Fibroblast of skin of scalp (primary cell): ENCODE measurements at regions not wholly inside any gene's neighbourhood (a gene's known extent, or its start where the extent isn't known, plus 50 kb on each side); places are given as distances from the start of the nearest gene placed in this dataset.
A peak's percentile ranks its signal among the peaks of the same experiment; 100 is the strongest.

Experiments
- DNase-seq: peaks from one replicate; pipeline ENCODE4 v3.0.0-alpha.2; 2013

- no peak for DNase-seq
Observed at GRCh38 chr11:80916173-80916798, 1475.5 kb upstream of the TENM4 start.

- DNase-seq, result no peak
Observed at GRCh38 chr11:80914311-80914710, 1473.5 kb upstream of the TENM4 start.

- no peak for DNase-seq
Observed at GRCh38 chr11:80911666-80912065, 1470.8 kb upstream of the TENM4 start.

GRCh38 chr11:80900265-80900664, 1459.4 kb upstream of the TENM4 start:
- no peak for DNase-seq

DNA sequence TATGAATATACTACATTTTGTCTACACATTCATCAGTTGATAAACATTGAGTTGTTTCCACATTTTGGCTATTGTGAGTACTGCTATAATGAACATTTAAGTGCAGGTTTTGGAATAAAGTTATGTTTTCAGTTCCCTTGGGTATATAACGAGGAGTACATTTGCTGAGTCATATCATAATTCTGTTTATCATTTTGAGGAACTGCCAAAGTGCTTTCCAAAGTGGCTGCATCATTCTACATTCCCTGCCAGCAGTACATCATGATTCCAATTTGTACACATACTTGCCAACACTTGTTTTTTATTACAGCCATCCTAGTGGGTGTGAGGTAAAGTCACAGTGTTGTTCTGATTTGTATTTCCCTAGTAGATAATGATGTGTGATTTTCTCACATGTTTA, 1458.6 kb upstream of the TENM4 start:
- peak; percentile 45 for DNase-seq

- no peak for DNase-seq
Observed at GRCh38 chr11:80898910-80899309, 1458.1 kb upstream of the TENM4 start.

GRCh38 chr11:80886684-80887083, 1445.9 kb upstream of the TENM4 start:
- DNase-seq, result no peak

GRCh38 chr11:80873310-80873999, 1432.6 kb upstream of the TENM4 start:
- DNase-seq, result peak; percentile 4

- no peak for DNase-seq
Observed at GRCh38 chr11:80872116-80872728, 1431.4 kb upstream of the TENM4 start.

DNA sequence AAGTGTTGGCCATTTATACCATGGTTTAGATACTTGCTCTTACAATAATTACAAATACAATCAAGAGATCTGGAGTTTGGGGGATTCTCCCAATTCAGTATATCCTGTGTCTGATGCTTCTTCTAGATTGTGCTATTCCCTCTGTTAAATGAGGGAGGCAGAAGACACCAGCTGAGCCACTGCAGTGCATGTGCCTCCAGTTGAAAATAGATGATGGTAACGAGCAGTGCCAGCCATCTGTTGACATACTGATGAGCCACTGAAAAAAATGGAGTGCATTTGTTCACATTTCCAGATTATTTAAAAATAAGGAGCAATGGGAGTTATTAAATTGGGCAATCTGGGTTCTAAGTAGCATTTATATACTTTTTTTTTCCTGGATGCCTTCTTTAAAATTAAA, 1428.0 kb upstream of the TENM4 start:
- no peak for DNase-seq

GRCh38 chr11:80862011-80862410, 1421.2 kb upstream of the TENM4 start:
- DNase-seq, result no peak

DNA sequence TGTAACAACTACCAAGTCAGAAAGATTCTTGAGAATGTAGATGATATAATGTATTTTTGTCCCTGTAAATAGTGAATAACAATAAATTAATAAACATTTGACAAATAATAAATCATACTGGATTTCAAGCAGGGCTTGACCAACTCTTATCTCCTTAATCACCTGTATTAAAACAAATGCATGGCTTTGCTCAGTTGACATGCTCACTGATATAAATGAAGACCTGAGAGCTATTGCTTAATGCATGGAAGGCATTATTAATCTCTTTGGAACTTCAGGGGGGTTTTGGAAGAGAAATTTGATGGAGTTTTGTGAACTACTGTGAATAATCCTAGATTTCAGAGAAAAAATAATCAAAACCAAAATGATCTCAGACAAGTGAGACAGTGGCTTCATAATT, 1420.4 kb upstream of the TENM4 start:
- DNase-seq, result no peak

GRCh38 chr11:80860632-80861031, 1419.8 kb upstream of the TENM4 start:
- DNase-seq, result peak; percentile 28

DNA sequence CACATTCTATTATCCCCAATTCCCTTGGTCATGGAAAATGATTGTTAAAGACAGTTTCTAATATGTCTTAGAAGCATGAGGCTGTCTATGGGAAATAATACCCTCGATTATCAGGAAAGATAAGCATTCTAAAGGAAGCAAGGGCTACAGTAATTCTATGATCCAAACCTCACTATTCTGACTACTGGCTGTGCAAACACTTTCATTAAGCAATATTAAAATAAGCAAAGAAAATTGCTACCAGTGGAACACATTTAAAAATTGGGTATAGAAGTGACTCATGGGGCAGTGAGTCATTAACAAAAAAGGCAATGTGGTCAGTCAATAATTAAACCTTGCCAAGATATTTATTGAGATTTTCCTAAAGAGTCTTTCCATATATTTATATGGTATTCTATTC, 1415.2 kb upstream of the TENM4 start:
- peak; percentile 69 for DNase-seq

- DNase-seq, result no peak
Observed at GRCh38 chr11:80855426-80855825, 1414.6 kb upstream of the TENM4 start.

DNA sequence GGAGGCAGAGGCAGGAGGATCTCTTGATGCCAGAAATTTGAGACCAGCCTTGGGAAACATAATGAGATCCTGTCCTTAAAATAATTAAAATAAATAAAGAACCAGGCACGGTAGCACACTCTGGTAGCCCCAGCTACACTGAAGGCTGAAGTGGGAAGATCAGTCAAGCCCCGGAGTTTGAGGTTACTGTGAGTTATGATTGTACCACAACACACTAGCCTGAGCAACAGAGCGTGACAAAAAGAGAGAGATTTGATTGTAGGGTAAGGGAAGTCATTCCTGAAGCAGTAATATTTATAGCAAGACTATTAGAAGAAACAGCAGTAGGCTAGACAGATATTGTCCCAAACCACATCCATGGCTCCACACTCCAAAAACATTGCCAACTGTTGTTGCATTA, 1408.4 kb upstream of the TENM4 start:
- no peak for DNase-seq

- no peak for DNase-seq
Observed at GRCh38 chr11:80846979-80847378, 1406.1 kb upstream of the TENM4 start.

- DNase-seq, result no peak
Observed at GRCh38 chr11:80846442-80846841, 1405.6 kb upstream of the TENM4 start.

- no peak for DNase-seq
Observed at GRCh38 chr11:80844110-80844819, 1403.4 kb upstream of the TENM4 start.

- DNase-seq, result no peak
Observed at GRCh38 chr11:80843266-80843974, 1402.6 kb upstream of the TENM4 start.

GRCh38 chr11:80842246-80842645, 1401.4 kb upstream of the TENM4 start:
- no peak for DNase-seq

GRCh38 chr11:80841675-80842074, 1400.8 kb upstream of the TENM4 start:
- peak; percentile 9 for DNase-seq

- DNase-seq, result no peak
Observed at GRCh38 chr11:80838153-80838552, 1397.3 kb upstream of the TENM4 start.
